Naive B cell (primary cell): ENCODE measurements at regions not wholly inside any gene's neighbourhood (a gene's known extent, or its start where the extent isn't known, plus 50 kb on each side); places are given as distances from the start of the nearest gene placed in this dataset.

Experiments
- ATAC-seq, 2 donors: fragments of 150-1000 bp; cut with Tn5 transposase; 2 replicates each; pipeline ENCODE4 v1.10.0; 2021; ENCODE audit warnings: low read depth in 2 of 2, mild to moderate bottlenecking in 2 of 2, moderate library complexity in 2 of 2
- DNase-seq: peaks from one replicate; pipeline ENCODE4 v3.0.0; 2022
- H3K27ac Mint-ChIP-seq, 6 donors: one replicate each; pipeline ENCODE4 v1.8.0; 2020 to 2022; ENCODE audit warnings: mild to moderate bottlenecking in 6 of 6, mixed read lengths in 6 of 6, moderate library complexity in 5 of 6, inconsistent platforms in 2 of 6
- H3K27me3 Mint-ChIP-seq, 3 donors: one replicate each; pipeline ENCODE4 v1.8.0; 2021 to 2022; ENCODE audit warnings: mixed read lengths in 3 of 3, mild to moderate bottlenecking in 1 of 3
- H3K36me3 Mint-ChIP-seq, 2 donors: one replicate each; pipeline ENCODE4 v1.8.0; 2020 to 2022; ENCODE audit warnings: mixed read lengths in 2 of 2, inconsistent platforms in 1 of 2, mild to moderate bottlenecking in 1 of 2
- H3K4me1 Mint-ChIP-seq, 3 donors: one replicate each; pipeline ENCODE4 v1.8.0; 2020 to 2022; ENCODE audit warnings: mixed read lengths in 3 of 3, inconsistent platforms in 1 of 3, mild to moderate bottlenecking in 1 of 3, moderate library complexity in 1 of 3
- H3K4me3 Mint-ChIP-seq, 8 donors: one replicate each; pipeline ENCODE4 v1.8.0; 2020 to 2022; ENCODE audit warnings: mild to moderate bottlenecking in 8 of 8, mixed read lengths in 8 of 8, moderate library complexity in 8 of 8, inconsistent platforms in 2 of 8
- H3K9me3 Mint-ChIP-seq, 7 donors: one replicate each; pipeline ENCODE4 v1.8.0; 2020 to 2022; ENCODE audit warnings: mixed read lengths in 7 of 7, mild to moderate bottlenecking in 5 of 7, inconsistent platforms in 2 of 7, moderate library complexity in 1 of 7

- Mint-ChIP-seq H3K27ac (no peak overlapping the region), H3K27me3 (no peaks in the 10 kb centered on the region), H3K9me3 (peaks cover 0 to 10% (median 0%) of the 10 kb centered on the region in 7 donors), H3K4me1 (peaks cover 0 to 9% (median 7%) of the 10 kb centered on the region in 3 donors), H3K36me3 (no peaks in the 10 kb centered on the region), H3K4me3 (no peak overlapping the region)
- no peak for DNase-seq
- no peak for ATAC-seq
Measured at GRCh38 chr13:109647699-109648098, 138.7 kb downstream of the IRS2 start.

GRCh38 chr13:109647053-109647452 is 139.3 kb downstream of the IRS2 start:
- Mint-ChIP-seq H3K4me1 (peaks cover 0 to 9% (median 7%) of the 10 kb centered on the region in 3 donors), H3K36me3 (no peaks in the 10 kb centered on the region), H3K9me3 (peaks cover 0 to 11% (median under 1%) of the 10 kb centered on the region in 7 donors), H3K27me3 (no peaks in the 10 kb centered on the region), H3K27ac (no peak overlapping the region), H3K4me3 (no peak overlapping the region)
- DNase-seq (no peak), ATAC-seq (no peak)

DNA sequence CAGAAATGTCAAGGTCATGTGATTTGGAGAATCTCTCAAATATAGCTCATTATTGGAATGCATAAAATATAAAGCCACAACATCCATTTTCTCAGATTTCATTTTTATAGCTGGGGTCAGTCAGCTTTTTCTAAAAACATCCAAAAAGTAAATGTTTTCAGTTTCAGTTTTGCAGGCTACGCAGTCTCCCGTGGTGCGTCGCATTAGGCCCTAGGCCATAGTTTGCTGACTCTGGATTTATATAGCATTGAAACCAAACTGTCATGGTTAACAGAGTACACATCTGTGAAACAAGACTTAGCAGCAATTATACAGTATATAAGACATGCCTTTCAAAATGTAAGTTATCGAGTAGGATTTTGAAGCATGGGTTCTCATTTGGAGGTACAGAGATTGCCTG is 140.0 kb downstream of the IRS2 start:
- peaks cover 0 to 9% (median 7%) of the 10 kb centered on the region in 3 donors for H3K4me1 Mint-ChIP-seq
- H3K27me3 Mint-ChIP-seq, result no peaks in the 10 kb centered on the region
- peak overlapping the region in 1 of 8 donors; percentile 18 for H3K4me3 Mint-ChIP-seq
- peaks cover 0 to 3% of the 10 kb centered on the region in 2 donors for H3K36me3 Mint-ChIP-seq
- DNase-seq, result no peak
- peaks cover under 1 to 16% (median 7%) of the 10 kb centered on the region in 7 donors for H3K9me3 Mint-ChIP-seq
- peak in 1 of 2 donors; percentile 39 for ATAC-seq
- peak overlapping the region in 1 of 6 donors; percentile 7 for H3K27ac Mint-ChIP-seq

GRCh38 chr13:109645831-109646230 is 140.6 kb downstream of the IRS2 start:
- Mint-ChIP-seq H3K9me3 (peaks cover 6 to 22% (median 12%) of the 10 kb centered on the region in 7 donors), H3K4me3 (peak overlapping the region in 1 of 8 donors; percentile 18), H3K4me1 (peaks cover 0 to 9% (median 7%) of the 10 kb centered on the region in 3 donors), H3K27me3 (no peaks in the 10 kb centered on the region), H3K36me3 (peaks cover 0 to 9% of the 10 kb centered on the region in 2 donors), H3K27ac (no peak overlapping the region)
- ATAC-seq, result no peak
- DNase-seq, result no peak

- Mint-ChIP-seq H3K4me3 (no peak overlapping the region), H3K9me3 (peaks cover 7 to 31% (median 21%) of the 10 kb centered on the region in 7 donors), H3K4me1 (peaks cover 0 to 9% (median 7%) of the 10 kb centered on the region in 3 donors), H3K36me3 (peaks cover 0 to 17% of the 10 kb centered on the region in 2 donors), H3K27me3 (no peaks in the 10 kb centered on the region), H3K27ac (no peak overlapping the region)
- no peak for ATAC-seq
- DNase-seq, result no peak
Measured at GRCh38 chr13:109644956-109645355, 141.4 kb downstream of the IRS2 start.

GRCh38 chr13:109644069-109644750 is 142.2 kb downstream of the IRS2 start:
- ATAC-seq, result no peak
- DNase-seq, result no peak
- Mint-ChIP-seq H3K27me3 (no peaks in the 10 kb centered on the region), H3K9me3 (peaks cover 7 to 32% (median 26%) of the 10 kb centered on the region in 7 donors), H3K4me1 (peaks cover 0 to 9% (median 7%) of the 10 kb centered on the region in 3 donors), H3K36me3 (peaks cover 0 to 18% of the 10 kb centered on the region in 2 donors), H3K4me3 (no peak overlapping the region), H3K27ac (no peak overlapping the region)

DNA sequence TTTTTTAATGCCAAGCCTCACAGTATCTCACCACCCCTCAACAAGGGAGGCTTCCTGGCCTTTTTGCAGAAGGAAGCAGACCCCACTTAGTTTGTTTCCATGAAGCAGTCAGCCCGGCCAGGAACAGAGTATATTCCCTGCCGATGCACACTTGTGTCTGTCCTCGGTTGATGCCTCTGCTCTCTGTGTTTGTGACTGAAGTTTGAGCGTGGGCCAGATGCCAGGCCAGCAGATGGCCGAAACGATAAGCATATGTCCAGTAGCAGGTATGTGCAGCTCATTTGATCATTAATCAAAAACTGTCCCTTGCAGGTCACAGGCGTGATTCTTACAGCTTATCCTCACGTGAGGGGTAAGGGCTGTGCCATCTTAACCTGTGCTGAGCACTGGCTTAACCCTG is 144.0 kb downstream of the IRS2 start:
- peaks cover 0 to 9% (median 7%) of the 10 kb centered on the region in 3 donors for H3K4me1 Mint-ChIP-seq
- H3K27ac Mint-ChIP-seq, result no peak overlapping the region
- ATAC-seq (no peak), DNase-seq (no peak)
- no peak overlapping the region for H3K4me3 Mint-ChIP-seq
- H3K9me3 Mint-ChIP-seq, result peaks cover 7 to 39% (median 32%) of the 10 kb centered on the region in 7 donors
- peaks cover 0 to 18% of the 10 kb centered on the region in 2 donors for H3K36me3 Mint-ChIP-seq
- no peaks in the 10 kb centered on the region for H3K27me3 Mint-ChIP-seq

DNA sequence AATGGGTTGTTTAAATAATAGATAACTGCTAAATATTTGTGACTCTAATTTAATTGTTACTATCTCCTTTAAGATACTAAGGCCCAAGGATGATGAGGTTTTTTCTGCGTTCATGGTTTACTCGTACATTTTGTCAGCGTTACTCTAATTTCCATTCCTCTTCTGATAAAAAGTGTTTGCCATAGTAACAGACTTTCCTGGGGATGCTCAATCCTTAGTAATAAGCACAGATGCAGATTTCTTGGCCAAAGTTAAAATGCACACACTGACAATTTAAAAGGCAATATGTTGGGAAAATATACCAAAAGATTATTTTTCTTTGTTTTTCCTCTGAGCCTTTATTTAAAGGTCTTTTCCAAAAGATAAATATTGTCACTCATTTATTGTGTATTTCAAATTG is 149.6 kb downstream of the IRS2 start:
- Mint-ChIP-seq H3K4me3 (no peak overlapping the region), H3K36me3 (peaks cover 0 to 26% of the 10 kb centered on the region in 2 donors), H3K9me3 (peaks cover 16 to 44% (median 31%) of the 10 kb centered on the region in 7 donors), H3K4me1 (no peaks in the 10 kb centered on the region), H3K27me3 (peaks cover 3 to 8% (median 5%) of the 10 kb centered on the region in 3 donors), H3K27ac (no peak overlapping the region)
- ATAC-seq, result no peak
- no peak for DNase-seq

DNA sequence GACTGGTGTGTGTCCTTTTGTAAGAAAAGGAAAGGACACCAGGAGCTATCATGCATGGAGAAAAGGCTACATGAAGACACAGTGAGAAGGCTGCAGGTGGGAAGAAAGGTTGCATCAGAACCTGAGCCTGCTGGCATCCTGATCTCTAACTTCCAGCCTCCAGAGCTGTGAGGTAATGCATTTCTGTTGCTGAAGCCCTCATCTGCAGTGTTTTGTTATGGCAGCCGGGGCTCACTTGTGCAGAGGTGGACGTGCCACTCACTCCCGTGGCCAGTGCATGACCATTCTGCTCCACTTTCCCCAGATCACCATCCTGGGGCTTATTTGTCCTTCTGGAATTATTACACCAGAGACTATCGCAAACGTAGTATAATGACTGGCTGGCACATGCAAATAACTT is 155.3 kb downstream of the IRS2 start:
- no peak for ATAC-seq
- peaks cover 0 to 17% (median 9%) of the 10 kb centered on the region in 7 donors for H3K9me3 Mint-ChIP-seq
- H3K4me3 Mint-ChIP-seq, result no peak overlapping the region
- no peak for DNase-seq
- H3K36me3 Mint-ChIP-seq, result peaks cover 0 to 7% of the 10 kb centered on the region in 2 donors
- no peaks in the 10 kb centered on the region for H3K4me1 Mint-ChIP-seq
- no peak overlapping the region for H3K27ac Mint-ChIP-seq
- peaks cover 3 to 9% (median 8%) of the 10 kb centered on the region in 3 donors for H3K27me3 Mint-ChIP-seq

GRCh38 chr13:109630271-109630670 is 156.1 kb downstream of the IRS2 start:
- Mint-ChIP-seq H3K4me3 (no peak overlapping the region), H3K36me3 (peaks cover 0 to 7% of the 10 kb centered on the region in 2 donors), H3K9me3 (peaks cover 0 to 17% (median 9%) of the 10 kb centered on the region in 7 donors), H3K4me1 (no peaks in the 10 kb centered on the region), H3K27ac (no peak overlapping the region), H3K27me3 (peaks cover 3 to 9% (median 8%) of the 10 kb centered on the region in 3 donors)
- ATAC-seq, result no peak
- no peak for DNase-seq

- no peaks in the 10 kb centered on the region for H3K4me1 Mint-ChIP-seq
- no peak overlapping the region for H3K27ac Mint-ChIP-seq
- peaks cover 0 to 9% (median 4%) of the 10 kb centered on the region in 3 donors for H3K27me3 Mint-ChIP-seq
- H3K4me3 Mint-ChIP-seq, result no peak overlapping the region
- peaks cover 0 to 7% of the 10 kb centered on the region in 2 donors for H3K36me3 Mint-ChIP-seq
- no peak for DNase-seq
- no peak for ATAC-seq
- H3K9me3 Mint-ChIP-seq, result peaks cover 0 to 11% (median 9%) of the 10 kb centered on the region in 7 donors
Measured at GRCh38 chr13:109629737-109630136, 156.6 kb downstream of the IRS2 start.

- no peak for DNase-seq
- no peaks in the 10 kb centered on the region for H3K4me1 Mint-ChIP-seq
Measured at GRCh38 chr13:109628251-109628699, 158.1 kb downstream of the IRS2 start.

DNA sequence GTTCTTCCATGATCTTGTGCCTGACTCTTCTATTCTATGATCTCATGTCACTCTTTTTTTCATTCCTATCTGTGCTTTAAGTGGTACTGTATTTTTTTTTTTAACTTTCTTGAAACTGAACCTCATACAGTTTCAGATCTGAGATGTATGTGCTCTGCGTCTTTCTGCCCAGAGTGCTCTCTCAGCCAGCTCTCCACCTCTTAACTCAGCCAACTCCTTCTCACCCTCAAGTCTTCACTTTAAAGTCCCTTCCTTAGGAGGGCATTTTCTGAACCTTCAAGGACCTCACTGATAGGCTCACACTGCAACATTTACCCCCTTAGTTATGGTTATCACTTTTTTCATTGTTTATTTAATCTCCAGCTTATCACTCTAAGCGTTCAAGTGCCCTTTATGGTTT is 158.7 kb downstream of the IRS2 start:
- Mint-ChIP-seq H3K4me1 (no peaks in the 10 kb centered on the region), H3K9me3 (peaks cover 0 to 9% (median 5%) of the 10 kb centered on the region in 7 donors), H3K27me3 (peaks cover 0 to 9% (median 0%) of the 10 kb centered on the region in 3 donors), H3K36me3 (peaks cover 0 to under 1% of the 10 kb centered on the region in 2 donors), H3K4me3 (no peak overlapping the region), H3K27ac (no peak overlapping the region)
- no peak for DNase-seq
- ATAC-seq, result no peak

More at GRCh38 chr13:109628251-109628699, 158.1 kb downstream of the IRS2 start:
- H3K27ac Mint-ChIP-seq, result no peak overlapping the region
- H3K27me3 Mint-ChIP-seq, result peaks cover 0 to 9% (median 0%) of the 10 kb centered on the region in 3 donors
- H3K9me3 Mint-ChIP-seq, result peaks cover 0 to 11% (median 9%) of the 10 kb centered on the region in 7 donors
- ATAC-seq, result no peak
- no peak overlapping the region for H3K4me3 Mint-ChIP-seq
- H3K36me3 Mint-ChIP-seq, result peaks cover 0 to 7% of the 10 kb centered on the region in 2 donors
